EL (cell line): ENCODE measurements at regions not wholly inside any gene's neighbourhood (a gene's known extent, or its start where the extent isn't known, plus 50 kb on each side); places are given as distances from the start of the nearest gene placed in this dataset.
A peak's percentile ranks its signal among the peaks of the same experiment; 100 is the strongest.
"Not testable (repeated sequence)": the region's sequence is repeated elsewhere in the genome, so short reads cannot be mapped to it uniquely, and the experiment has no call there.

Experiments
- DNase-seq: peaks from one replicate; pipeline ENCODE4 v3.0.0-alpha.2; 2016

GRCh38 chr7:83882551-83882950 is 233.6 kb upstream of the SEMA3E start:
- no peak for DNase-seq

GRCh38 chr7:83879063-83879462 is 230.1 kb upstream of the SEMA3E start:
- no peak for DNase-seq

- no peak for DNase-seq
These were observed 229.7 kb upstream of the SEMA3E start for GRCh38 chr7:83878614-83879013.

GRCh38 chr7:83876593-83876992 is 227.7 kb upstream of the SEMA3E start:
- DNase-seq: peak; percentile 72

GRCh38 chr7:83873459-83873858 is 224.5 kb upstream of the SEMA3E start:
- DNase-seq: no peak

- no peak for DNase-seq
These were observed 223.6 kb upstream of the SEMA3E start for GRCh38 chr7:83872501-83872900.

GRCh38 chr7:83870515-83870914 is 221.6 kb upstream of the SEMA3E start:
- DNase-seq: no peak

- no peak for DNase-seq
These were observed 217.6 kb upstream of the SEMA3E start for GRCh38 chr7:83866582-83866981.

- DNase-seq: no peak
These were observed 215.6 kb upstream of the SEMA3E start for GRCh38 chr7:83864551-83864950.

- no peak for DNase-seq
These were observed 215.0 kb upstream of the SEMA3E start for GRCh38 chr7:83863906-83864305.

GRCh38 chr7:83861876-83862275 is 212.9 kb upstream of the SEMA3E start:
- no peak for DNase-seq

GRCh38 chr7:83859827-83860226 is 210.9 kb upstream of the SEMA3E start:
- no peak for DNase-seq

- DNase-seq: no peak
These were observed 208.8 kb upstream of the SEMA3E start for GRCh38 chr7:83857691-83858090.

GRCh38 chr7:83856094-83856493 is 207.2 kb upstream of the SEMA3E start:
- no peak for DNase-seq

GRCh38 chr7:83852136-83852535 is 203.2 kb upstream of the SEMA3E start:
- no peak for DNase-seq

GRCh38 chr7:83851551-83851950 is 202.6 kb upstream of the SEMA3E start:
- no peak for DNase-seq

- DNase-seq: no peak
These were observed 202.0 kb upstream of the SEMA3E start for GRCh38 chr7:83850941-83851340.

- DNase-seq: no peak
These were observed 201.2 kb upstream of the SEMA3E start for GRCh38 chr7:83850125-83850524.

GRCh38 chr7:83849131-83849530 is 200.2 kb upstream of the SEMA3E start:
- peak; percentile 7 for DNase-seq

GRCh38 chr7:83842894-83843293 is 194.0 kb upstream of the SEMA3E start:
- no peak for DNase-seq

GRCh38 chr7:83837683-83838082 is 188.7 kb upstream of the SEMA3E start:
- no peak for DNase-seq

- DNase-seq: no peak
These were observed 187.1 kb upstream of the SEMA3E start for GRCh38 chr7:83836028-83836427.

GRCh38 chr7:83835424-83835823 is 186.5 kb upstream of the SEMA3E start:
- no peak for DNase-seq

- DNase-seq: not testable (repeated sequence)
These were observed 184.8 kb upstream of the SEMA3E start for GRCh38 chr7:83833721-83834120.

- DNase-seq: no peak
These were observed 183.1 kb upstream of the SEMA3E start for GRCh38 chr7:83832009-83832408.

GRCh38 chr7:83827036-83827435 is 178.1 kb upstream of the SEMA3E start:
- DNase-seq: no peak
